ENCODE measurements at regions not wholly inside any gene's neighbourhood (a gene's known extent, or its start where the extent isn't known, plus 50 kb on each side); places are given as distances from the start of the nearest gene placed in this dataset.

DNA sequence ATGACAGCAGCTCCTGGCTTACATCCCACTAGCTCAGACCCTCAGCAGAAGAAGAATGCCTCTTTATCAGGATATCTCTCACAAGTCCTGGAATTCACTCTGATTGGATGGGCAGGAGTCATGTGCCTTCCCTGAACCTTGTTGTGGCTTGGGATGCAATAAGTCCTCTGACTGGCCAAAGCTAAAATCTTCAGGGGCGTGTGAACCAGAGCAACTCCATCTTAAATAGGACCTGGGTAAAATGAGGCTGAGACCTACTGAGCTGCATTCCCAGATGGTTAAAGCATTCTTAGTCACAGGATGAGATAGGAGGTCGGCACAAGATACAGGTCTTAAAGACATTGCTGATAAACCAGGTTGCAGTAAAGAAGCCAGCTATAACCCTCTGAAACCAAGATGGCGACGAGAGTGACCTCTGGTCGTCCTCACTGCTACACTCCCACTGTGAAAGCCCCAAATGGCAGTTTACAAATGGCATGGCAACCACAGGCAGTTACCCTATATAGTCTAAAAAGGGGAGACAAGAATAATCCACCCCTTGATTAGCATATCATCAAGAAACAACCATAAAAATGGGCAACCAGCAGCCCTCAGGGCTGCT lies 60.4 kb upstream of the FICD start:
- TF ChIP-seq EZH2phosphoT487 (IDR thresholded peaks at IDR 0.05; ENCODE audit: borderline replicate concordance, low read depth, low read length): no peak
- TF ChIP-seq, protein P1, sequence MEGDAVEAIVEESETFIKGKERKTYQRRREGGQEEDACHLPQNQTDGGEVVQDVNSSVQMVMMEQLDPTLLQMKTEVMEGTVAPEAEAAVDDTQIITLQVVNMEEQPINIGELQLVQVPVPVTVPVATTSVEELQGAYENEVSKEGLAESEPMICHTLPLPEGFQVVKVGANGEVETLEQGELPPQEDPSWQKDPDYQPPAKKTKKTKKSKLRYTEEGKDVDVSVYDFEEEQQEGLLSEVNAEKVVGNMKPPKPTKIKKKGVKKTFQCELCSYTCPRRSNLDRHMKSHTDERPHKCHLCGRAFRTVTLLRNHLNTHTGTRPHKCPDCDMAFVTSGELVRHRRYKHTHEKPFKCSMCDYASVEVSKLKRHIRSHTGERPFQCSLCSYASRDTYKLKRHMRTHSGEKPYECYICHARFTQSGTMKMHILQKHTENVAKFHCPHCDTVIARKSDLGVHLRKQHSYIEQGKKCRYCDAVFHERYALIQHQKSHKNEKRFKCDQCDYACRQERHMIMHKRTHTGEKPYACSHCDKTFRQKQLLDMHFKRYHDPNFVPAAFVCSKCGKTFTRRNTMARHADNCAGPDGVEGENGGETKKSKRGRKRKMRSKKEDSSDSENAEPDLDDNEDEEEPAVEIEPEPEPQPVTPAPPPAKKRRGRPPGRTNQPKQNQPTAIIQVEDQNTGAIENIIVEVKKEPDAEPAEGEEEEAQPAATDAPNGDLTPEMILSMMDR (conservative IDR thresholded peaks at IDR 0.05; ENCODE audit: low read length): no peak
- no peak overlapping the region for H2AFZ ChIP-seq (ENCODE audit: low read length)

DNA sequence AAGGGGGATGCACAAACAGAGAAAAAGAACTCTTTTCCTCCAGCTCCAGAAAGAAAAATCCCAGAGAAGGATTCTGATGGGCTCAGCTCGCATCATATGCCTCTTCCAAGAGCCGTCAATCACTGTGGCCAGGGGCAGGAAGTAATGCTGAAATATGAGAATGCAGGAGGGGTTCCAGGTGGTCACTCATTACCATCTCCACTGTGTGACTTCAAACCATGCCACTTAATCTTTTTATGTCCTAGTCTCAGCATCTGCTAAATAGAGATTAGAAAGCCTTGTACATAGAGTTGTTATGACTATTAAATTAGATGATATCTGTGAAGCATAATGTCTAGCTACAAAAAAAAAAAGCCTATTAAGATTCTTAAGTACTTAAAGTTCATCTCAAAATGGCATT lies 65.6 kb upstream of the FICD start:
- no TSS peak for BruUV-seq (replicated peaks)
- TF ChIP-seq, protein P1 (conservative IDR thresholded peaks at IDR 0.05; ENCODE audit: low read length): no peak
- no peak for TF ChIP-seq EZH2phosphoT487 (IDR thresholded peaks at IDR 0.05; ENCODE audit: borderline replicate concordance, low read depth, low read length)
- no peak for DNase-seq (ENCODE audit: low spot score)
- Histone ChIP-seq H3K79me2 (ENCODE audit: insufficient read depth, low read depth, low read length) (no peaks in the 10 kb centered on the region), H3K27ac (ENCODE audit: low read depth, low read length, poor library complexity, severe bottlenecking) (no peak overlapping the region), H3K9me2 (ENCODE audit: insufficient read depth, low read length) (no peaks in the 10 kb centered on the region), H3K36me3 (ENCODE audit: insufficient read depth, low read length) (no peaks in the 10 kb centered on the region), H2AFZ (ENCODE audit: low read length) (no peak overlapping the region), H3K4me1 (ENCODE audit: insufficient read depth, low read length, poor library complexity, severe bottlenecking) (no peaks in the 10 kb centered on the region), H3K4me2 (ENCODE audit: low read length) (no peak overlapping the region), H4K20me1 (ENCODE audit: insufficient read depth, low read length) (no peaks in the 10 kb centered on the region), H3K4me3 (ENCODE audit: low read depth, low read length, poor library complexity, severe bottlenecking) (no peak overlapping the region), H3K9me3 (ENCODE audit: low read length) (no peaks in the 10 kb centered on the region)
- ChIA-PET POLR2A (no interaction called here), CTCF (ENCODE audit: unreplicated experiment) (no interaction called here)
- intact Hi-C loops (cut with micrococcal nuclease; ENCODE audit: unreplicated experiment): no loop called here

More for the DNA sequence above, 60.4 kb upstream of the FICD start:
- ChIA-PET POLR2A (no interaction called here), CTCF (ENCODE audit: unreplicated experiment) (no interaction called here)
- Histone ChIP-seq H3K36me3 (ENCODE audit: insufficient read depth, low read length) (no peaks in the 10 kb centered on the region), H3K4me2 (ENCODE audit: low read length) (no peak overlapping the region), H3K4me1 (ENCODE audit: insufficient read depth, low read length, poor library complexity, severe bottlenecking) (no peaks in the 10 kb centered on the region), H3K27ac (ENCODE audit: low read depth, low read length, poor library complexity, severe bottlenecking) (no peak overlapping the region), H4K20me1 (ENCODE audit: insufficient read depth, low read length) (no peaks in the 10 kb centered on the region; the same call in 1 of the 2 replicates), H3K9me3 (ENCODE audit: low read length) (no peaks in the 10 kb centered on the region), H3K79me2 (ENCODE audit: insufficient read depth, low read depth, low read length) (no peaks in the 10 kb centered on the region), H3K9me2 (ENCODE audit: insufficient read depth, low read length) (no peaks in the 10 kb centered on the region), H3K4me3 (ENCODE audit: low read depth, low read length, poor library complexity, severe bottlenecking) (no peak overlapping the region)
- no peak for DNase-seq (ENCODE audit: low spot score)
- intact Hi-C loops (cut with micrococcal nuclease; ENCODE audit: unreplicated experiment): no loop called here
- no TSS peak for BruUV-seq (replicated peaks)

DNA sequence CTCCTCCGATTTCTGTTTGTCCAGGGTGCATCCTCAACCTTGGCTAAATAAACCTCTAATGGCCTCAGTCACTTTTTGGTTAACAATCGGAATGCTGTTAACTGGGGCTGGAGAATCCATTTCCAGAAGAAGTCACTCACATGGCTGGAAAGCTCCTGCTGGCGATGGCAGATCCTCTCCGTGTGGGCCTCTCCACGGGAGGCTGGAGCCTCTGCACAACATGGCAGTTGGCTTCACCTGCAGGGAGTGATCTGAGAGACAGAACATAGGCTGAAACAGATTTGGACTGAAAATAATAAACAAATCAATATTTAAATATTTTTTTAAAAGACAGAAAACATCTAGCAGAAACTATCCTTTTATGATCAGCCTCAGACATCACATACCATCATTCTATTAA lies 66.8 kb upstream of the FICD start:
- ChIA-PET POLR2A (interaction anchor here (0.9 kb wide), 1 partner anchor 21 kb away, joined by 3 read pairs; no protein-coding TSS in a partner anchor), CTCF (ENCODE audit: unreplicated experiment) (no interaction called here)
- H3K79me2 ChIP-seq (ENCODE audit: insufficient read depth, low read depth, low read length): no peaks in the 10 kb centered on the region
- BruUV-seq (replicated peaks): no TSS peak
- no peaks in the 10 kb centered on the region for H3K36me3 ChIP-seq (ENCODE audit: insufficient read depth, low read length)
- no peak overlapping the region for H2AFZ ChIP-seq (ENCODE audit: low read length)
- H3K4me1 ChIP-seq (ENCODE audit: insufficient read depth, low read length, poor library complexity, severe bottlenecking): no peaks in the 10 kb centered on the region
- H3K27ac ChIP-seq (ENCODE audit: low read depth, low read length, poor library complexity, severe bottlenecking): no peak overlapping the region
- H3K4me3 ChIP-seq (ENCODE audit: low read depth, low read length, poor library complexity, severe bottlenecking): no peak overlapping the region
- H4K20me1 ChIP-seq (ENCODE audit: insufficient read depth, low read length): no peaks in the 10 kb centered on the region
- H3K9me2 ChIP-seq (ENCODE audit: insufficient read depth, low read length): no peaks in the 10 kb centered on the region
- no peak overlapping the region for H3K4me2 ChIP-seq (ENCODE audit: low read length)
- no peaks in the 10 kb centered on the region for H3K9me3 ChIP-seq (ENCODE audit: low read length)
- DNase-seq (ENCODE audit: low spot score): no peak
- TF ChIP-seq, protein P1 (conservative IDR thresholded peaks at IDR 0.05; ENCODE audit: low read length): no peak
- TF ChIP-seq EZH2phosphoT487 (IDR thresholded peaks at IDR 0.05; ENCODE audit: borderline replicate concordance, low read depth, low read length): no peak
- intact Hi-C loops (cut with micrococcal nuclease; ENCODE audit: unreplicated experiment): no loop called here
